Colonic mucosa (tissue), 4 donors: ENCODE measurements at regions not wholly inside any gene's neighbourhood (a gene's known extent, or its start where the extent isn't known, plus 50 kb on each side); places are given as distances from the start of the nearest gene placed in this dataset.

Source experiments
- DNase-seq: peaks from one replicate; pipeline ENCODE4 v3.0.0-alpha.2; 2020
- H3K27ac ChIP-seq: fragments of 200-600 bp; one replicate; pipeline ENCODE4 v1.8.0; 2021
- H3K27me3 ChIP-seq: fragments of 200-600 bp; one replicate; pipeline ENCODE4 v1.8.0; 2021
- H3K36me3 ChIP-seq: fragments of 200-600 bp; one replicate; pipeline ENCODE4 v1.8.0; 2021
- H3K4me1 ChIP-seq: fragments of 200-600 bp; one replicate; pipeline ENCODE4 v1.8.0; 2021; ENCODE audit warnings: mild to moderate bottlenecking
- H3K4me3 ChIP-seq: fragments of 200-600 bp; one replicate; pipeline ENCODE4 v1.8.0; 2021
- H3K9ac ChIP-seq, 2 donors: one replicate each; pipeline ENCODE4 v1.7.0; 2013; ENCODE audit warnings: control low read depth in 2 of 2, low read depth in 2 of 2, low read length in 2 of 2
- H3K9me3 ChIP-seq: fragments of 200-600 bp; one replicate; pipeline ENCODE4 v1.8.0; 2021
- intact Hi-C: fragments of 100-400 bp; cut with DNase I; formaldehyde crosslinking; loops from one replicate; pipeline ENCODE4 v1.14.1; 2022
- TF ChIP-seq, protein P1 (sequence below): fragments of 200-600 bp; IDR thresholded peaks from one replicate; pipeline ENCODE4 v1.8.0; 2022; ENCODE audit warnings: antibody characterized with exemption, mild to moderate bottlenecking
- donor health status: healthy.
- donor health status: DM: no; HTN: no; CAD: no.
- donor health status: DM: no; HTN: no; CAD: no.

DNA sequence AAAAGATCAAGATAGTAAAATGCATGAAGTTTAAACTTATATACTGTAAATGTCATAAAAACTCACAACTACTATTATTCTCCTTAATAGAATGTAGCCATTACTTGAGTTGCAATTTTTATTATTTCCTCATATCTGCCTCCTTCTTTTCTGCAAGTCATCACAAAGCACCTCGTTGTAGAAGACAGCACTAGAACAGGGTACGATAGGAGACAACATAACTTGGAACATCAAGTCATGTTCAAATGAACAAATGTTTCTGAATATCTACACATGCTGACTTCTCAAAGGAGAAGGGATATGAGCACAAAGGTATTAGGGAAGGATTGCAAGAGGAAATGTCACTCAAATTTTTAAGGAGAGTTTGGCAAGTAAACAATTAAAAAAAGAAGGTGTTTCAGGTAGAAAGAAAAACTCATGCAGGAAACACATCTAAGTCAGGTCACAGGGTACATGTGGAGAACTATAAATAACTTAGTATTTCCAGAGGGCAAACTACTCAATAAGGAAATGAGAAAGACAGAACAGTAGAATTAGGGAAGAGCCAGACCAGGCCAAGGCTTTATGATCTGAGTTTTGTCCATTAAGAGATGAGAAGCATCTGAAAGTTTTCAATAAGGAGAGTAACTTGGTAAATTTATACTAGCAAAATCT, 186.7 kb downstream of the CRPPA start:
- Histone ChIP-seq H3K27me3 (no peaks in the 10 kb centered on the region), H3K9ac (no peak overlapping the region), H3K36me3 (no peaks in the 10 kb centered on the region), H3K9me3 (no peaks in the 10 kb centered on the region), H3K4me3 (no peak overlapping the region), H3K4me1 (no peaks in the 10 kb centered on the region), H3K27ac (no peak overlapping the region)
- intact Hi-C loops, result no loop called here
- TF ChIP-seq, protein P1, sequence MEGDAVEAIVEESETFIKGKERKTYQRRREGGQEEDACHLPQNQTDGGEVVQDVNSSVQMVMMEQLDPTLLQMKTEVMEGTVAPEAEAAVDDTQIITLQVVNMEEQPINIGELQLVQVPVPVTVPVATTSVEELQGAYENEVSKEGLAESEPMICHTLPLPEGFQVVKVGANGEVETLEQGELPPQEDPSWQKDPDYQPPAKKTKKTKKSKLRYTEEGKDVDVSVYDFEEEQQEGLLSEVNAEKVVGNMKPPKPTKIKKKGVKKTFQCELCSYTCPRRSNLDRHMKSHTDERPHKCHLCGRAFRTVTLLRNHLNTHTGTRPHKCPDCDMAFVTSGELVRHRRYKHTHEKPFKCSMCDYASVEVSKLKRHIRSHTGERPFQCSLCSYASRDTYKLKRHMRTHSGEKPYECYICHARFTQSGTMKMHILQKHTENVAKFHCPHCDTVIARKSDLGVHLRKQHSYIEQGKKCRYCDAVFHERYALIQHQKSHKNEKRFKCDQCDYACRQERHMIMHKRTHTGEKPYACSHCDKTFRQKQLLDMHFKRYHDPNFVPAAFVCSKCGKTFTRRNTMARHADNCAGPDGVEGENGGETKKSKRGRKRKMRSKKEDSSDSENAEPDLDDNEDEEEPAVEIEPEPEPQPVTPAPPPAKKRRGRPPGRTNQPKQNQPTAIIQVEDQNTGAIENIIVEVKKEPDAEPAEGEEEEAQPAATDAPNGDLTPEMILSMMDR, result no peak
- no peak for DNase-seq

DNA sequence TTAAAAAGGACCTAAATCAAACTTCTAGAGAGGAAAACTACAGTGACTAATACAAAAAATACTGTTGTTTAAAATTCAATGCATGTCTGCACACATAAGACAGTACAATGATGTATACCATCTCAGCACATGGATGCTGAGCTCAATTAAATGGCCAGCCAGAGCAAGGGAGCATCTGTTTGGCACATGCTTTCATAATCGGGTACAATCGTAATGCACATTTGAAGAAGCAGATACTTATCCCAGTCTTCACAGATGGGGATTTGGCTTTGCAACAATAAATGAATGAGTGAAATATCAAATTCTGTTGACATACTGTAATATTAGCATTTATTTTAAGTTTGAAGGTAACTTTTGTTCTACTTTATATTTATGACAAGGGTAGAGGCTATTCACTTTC, 187.8 kb downstream of the CRPPA start:
- intact Hi-C loops, result no loop called here
- Histone ChIP-seq H3K36me3 (no peaks in the 10 kb centered on the region), H3K4me1 (no peaks in the 10 kb centered on the region), H3K4me3 (no peak overlapping the region), H3K9ac (no peak overlapping the region), H3K27me3 (no peaks in the 10 kb centered on the region), H3K9me3 (no peaks in the 10 kb centered on the region), H3K27ac (no peak overlapping the region)
- no peak for DNase-seq
- TF ChIP-seq, protein P1, result no peak

DNA sequence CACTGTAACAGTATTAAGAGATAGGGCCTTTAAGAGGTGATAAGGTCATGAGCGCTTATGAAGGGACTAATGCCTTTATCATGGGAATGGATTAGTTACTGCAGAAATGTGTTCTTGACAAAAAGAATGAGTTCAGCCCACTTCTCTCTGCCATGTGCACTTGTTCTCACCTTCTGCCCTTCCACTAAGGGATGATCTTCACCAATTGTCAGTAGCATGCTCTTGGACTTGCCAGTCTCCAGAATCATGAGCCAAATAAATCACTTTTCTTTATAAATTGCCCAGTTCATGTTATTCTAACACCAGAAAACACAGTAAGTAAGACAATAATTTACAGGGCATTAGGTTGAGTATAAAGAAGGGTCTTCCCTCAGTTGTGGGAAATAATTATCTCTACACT, 189.1 kb downstream of the CRPPA start:
- H3K36me3 ChIP-seq, result no peaks in the 10 kb centered on the region
- no peak overlapping the region for H3K27ac ChIP-seq
- H3K4me3 ChIP-seq, result no peak overlapping the region
- no peaks in the 10 kb centered on the region for H3K27me3 ChIP-seq
- DNase-seq, result no peak
- H3K9ac ChIP-seq, result no peak overlapping the region
- intact Hi-C loops, result no loop called here
- TF ChIP-seq, protein P1, result no peak
- H3K9me3 ChIP-seq, result no peaks in the 10 kb centered on the region
- H3K4me1 ChIP-seq, result no peaks in the 10 kb centered on the region

DNA sequence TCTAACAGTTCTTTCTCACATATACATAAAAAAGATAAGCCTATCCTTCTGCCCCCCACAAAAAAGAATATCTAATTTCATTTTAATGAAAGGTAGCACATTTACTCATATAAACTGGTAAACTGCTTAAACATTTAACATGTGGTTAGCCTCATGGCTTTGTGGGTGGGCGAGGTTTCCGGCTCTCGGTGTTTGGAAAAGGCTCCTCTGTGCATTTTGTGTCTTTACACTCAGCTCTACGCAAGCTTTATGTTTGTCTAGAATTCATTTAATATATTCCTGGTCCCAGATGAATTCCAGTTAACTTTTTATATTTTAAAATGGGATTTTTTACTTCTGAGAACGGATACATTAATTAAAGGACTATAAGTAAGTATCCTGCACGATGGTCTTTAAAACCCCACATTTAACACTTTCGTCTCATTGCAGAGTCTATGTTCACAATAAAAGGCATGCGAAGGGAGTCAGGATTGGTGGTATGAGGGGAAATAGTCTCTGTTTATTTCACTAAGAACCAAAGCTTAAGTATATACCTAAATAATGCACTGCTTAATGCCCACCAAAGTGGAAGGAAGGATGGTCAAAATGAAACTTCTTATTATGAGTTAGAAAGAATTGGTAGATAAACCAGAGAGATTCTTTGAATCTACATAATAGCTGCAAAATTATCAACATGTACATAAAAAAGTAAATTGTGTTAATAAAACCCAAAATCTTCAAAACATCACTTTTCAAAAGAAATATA, 197.2 kb downstream of the CRPPA start:
- H3K4me1 ChIP-seq, result no peaks in the 10 kb centered on the region
- TF ChIP-seq, protein P1, result no peak
- H3K9me3 ChIP-seq, result no peaks in the 10 kb centered on the region
- DNase-seq, result no peak
- intact Hi-C loops, result no loop called here
- H3K9ac ChIP-seq, result no peak overlapping the region
- H3K27ac ChIP-seq, result no peak overlapping the region
- no peaks in the 10 kb centered on the region for H3K36me3 ChIP-seq
- no peaks in the 10 kb centered on the region for H3K27me3 ChIP-seq
- H3K4me3 ChIP-seq, result no peak overlapping the region

DNA sequence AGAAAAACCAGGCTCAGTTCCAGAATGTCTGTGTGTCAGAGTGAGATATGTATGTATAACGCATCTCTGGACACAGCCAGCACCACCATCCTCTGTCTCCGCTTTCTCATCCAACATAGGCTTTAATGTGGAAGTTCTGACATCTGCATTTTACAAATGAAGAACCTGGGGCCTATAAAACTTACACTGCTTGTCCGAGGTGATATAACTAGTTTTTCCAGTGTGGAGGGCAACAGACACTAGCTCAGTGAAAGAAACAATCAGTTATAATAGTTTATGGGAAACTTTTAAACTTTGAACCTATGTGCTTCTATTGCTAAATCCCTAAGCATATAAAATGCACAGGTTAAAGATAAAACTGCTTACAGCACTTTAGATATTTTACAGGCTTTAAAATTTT, 208.7 kb downstream of the CRPPA start:
- H3K9ac ChIP-seq, result peak overlapping the region in 1 of 2 donors; percentile 44
- DNase-seq, result peak; percentile 46
- no peak overlapping the region for H3K4me3 ChIP-seq
- no peaks in the 10 kb centered on the region for H3K36me3 ChIP-seq
- TF ChIP-seq, protein P1, result no peak
- peak overlapping the region; percentile 60 for H3K27ac ChIP-seq
- no peaks in the 10 kb centered on the region for H3K4me1 ChIP-seq
- intact Hi-C loops, result no loop called here
- no peaks in the 10 kb centered on the region for H3K27me3 ChIP-seq
- no peaks in the 10 kb centered on the region for H3K9me3 ChIP-seq
